C4-2B (cell line): ENCODE measurements at regions not wholly inside any gene's neighbourhood (a gene's known extent, or its start where the extent isn't known, plus 50 kb on each side); places are given as distances from the start of the nearest gene placed in this dataset.

ENCODE experiments used
- ZFX ChIP-seq: fragments of 450-650 bp; IDR thresholded peaks from 2 replicates; pipeline ENCODE4 v1.6.1; 2017
- TF ChIP-seq, protein P1 (sequence below): fragments of 450-650 bp; conservative IDR thresholded peaks from 2 replicates; pipeline ENCODE4 v1.5.1; 2017; ENCODE audit warnings: mild to moderate bottlenecking

DNA sequence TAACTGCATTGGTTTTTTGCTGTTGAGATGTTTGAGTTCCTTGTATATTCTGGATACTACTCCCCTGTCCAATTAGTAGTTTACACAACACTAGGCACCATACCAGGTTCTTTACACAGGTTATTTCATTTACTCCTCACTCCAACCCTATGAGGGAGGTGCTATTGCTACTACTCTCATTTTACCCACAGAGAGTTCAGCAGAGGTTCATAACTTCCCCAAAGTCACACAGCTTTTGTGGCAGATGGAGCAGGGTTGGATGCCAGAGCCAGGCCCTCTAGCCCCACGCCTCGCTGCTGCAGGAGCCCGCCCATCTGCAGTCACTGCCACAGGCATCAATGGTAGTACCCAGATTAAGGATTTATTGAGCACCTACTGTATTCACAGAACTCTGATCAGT lies 61.7 kb upstream of the MAP3K4 start:
- TF ChIP-seq, protein P1, sequence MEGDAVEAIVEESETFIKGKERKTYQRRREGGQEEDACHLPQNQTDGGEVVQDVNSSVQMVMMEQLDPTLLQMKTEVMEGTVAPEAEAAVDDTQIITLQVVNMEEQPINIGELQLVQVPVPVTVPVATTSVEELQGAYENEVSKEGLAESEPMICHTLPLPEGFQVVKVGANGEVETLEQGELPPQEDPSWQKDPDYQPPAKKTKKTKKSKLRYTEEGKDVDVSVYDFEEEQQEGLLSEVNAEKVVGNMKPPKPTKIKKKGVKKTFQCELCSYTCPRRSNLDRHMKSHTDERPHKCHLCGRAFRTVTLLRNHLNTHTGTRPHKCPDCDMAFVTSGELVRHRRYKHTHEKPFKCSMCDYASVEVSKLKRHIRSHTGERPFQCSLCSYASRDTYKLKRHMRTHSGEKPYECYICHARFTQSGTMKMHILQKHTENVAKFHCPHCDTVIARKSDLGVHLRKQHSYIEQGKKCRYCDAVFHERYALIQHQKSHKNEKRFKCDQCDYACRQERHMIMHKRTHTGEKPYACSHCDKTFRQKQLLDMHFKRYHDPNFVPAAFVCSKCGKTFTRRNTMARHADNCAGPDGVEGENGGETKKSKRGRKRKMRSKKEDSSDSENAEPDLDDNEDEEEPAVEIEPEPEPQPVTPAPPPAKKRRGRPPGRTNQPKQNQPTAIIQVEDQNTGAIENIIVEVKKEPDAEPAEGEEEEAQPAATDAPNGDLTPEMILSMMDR: no peak
- no peak for TF ChIP-seq ZFX
